ENCODE measurements at regions not wholly inside any gene's neighbourhood (a gene's known extent, or its start where the extent isn't known, plus 50 kb on each side); places are given as distances from the start of the nearest gene placed in this dataset.
"Not testable (repeated sequence)": the region's sequence is repeated elsewhere in the genome, so short reads cannot be mapped to it uniquely, and the experiment has no call there.

DNA sequence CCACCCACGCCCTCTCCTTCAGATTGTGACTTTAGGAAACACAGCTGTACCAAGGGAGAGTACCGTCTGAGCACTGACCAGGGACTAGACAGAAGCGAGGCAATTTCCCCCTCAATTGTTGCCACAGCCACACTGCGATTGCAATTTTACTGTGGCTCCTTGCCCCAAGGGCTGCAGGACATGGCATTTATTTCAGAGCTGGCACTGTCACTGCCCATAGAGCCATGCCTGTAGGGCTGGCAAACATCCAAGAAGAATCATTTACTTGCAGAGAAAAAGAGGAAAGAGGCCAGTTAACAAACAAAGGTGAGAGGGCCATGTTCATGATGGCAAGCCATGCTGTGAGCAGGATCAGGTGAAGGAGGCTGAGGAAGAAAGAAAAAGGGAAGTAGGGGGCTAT lies 129.6 kb downstream of the EMP1 start:
- H3K36me3 ChIP-seq = no peaks in the 10 kb centered on the region
- H3K4me1 ChIP-seq = no peaks in the 10 kb centered on the region
- no peak overlapping the region for H3K4me2 ChIP-seq
- no peaks in the 10 kb centered on the region for H4K20me1 ChIP-seq
- no peak overlapping the region for H3K9ac ChIP-seq
- no peak for TF ChIP-seq Cebpa-rat (IDR thresholded peaks at IDR 0.05)
- no peak overlapping the region for H3K4me3 ChIP-seq
- H3K27ac ChIP-seq = no peak overlapping the region
- H3K9me3 ChIP-seq (replicated peaks in 1 of 11) = no peaks in the 10 kb centered on the region; a peak in 1 of 22 replicates
- H3K27me3 ChIP-seq = no peaks in the 10 kb centered on the region

DNA sequence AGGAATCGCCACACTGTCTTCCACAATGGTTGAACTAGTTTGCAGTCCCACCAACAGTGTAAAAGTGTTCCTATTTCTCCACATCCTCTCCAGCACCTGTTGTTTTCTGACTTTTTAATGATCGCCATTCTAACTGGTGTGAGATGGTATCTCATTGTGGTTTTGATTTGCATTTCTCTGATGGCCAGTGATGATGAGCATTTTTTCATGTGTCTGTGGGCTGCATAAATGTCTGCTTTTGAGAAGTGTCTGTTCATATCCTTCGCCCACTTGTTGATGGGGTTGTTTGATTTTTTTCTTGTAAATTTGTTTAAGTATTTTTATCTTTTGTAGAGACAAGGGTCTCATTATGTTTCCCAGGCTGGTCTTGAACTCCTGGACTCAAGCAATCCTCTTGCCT lies 128.5 kb downstream of the EMP1 start:
- not testable (repeated sequence) for H3K4me3 ChIP-seq; H3K36me3 ChIP-seq; H3K27ac ChIP-seq; H4K20me1 ChIP-seq; H3K9ac ChIP-seq; H3K27me3 ChIP-seq; H3K9me3 ChIP-seq (replicated peaks in 1 of 11); H3K4me1 ChIP-seq; H3K4me2 ChIP-seq

DNA sequence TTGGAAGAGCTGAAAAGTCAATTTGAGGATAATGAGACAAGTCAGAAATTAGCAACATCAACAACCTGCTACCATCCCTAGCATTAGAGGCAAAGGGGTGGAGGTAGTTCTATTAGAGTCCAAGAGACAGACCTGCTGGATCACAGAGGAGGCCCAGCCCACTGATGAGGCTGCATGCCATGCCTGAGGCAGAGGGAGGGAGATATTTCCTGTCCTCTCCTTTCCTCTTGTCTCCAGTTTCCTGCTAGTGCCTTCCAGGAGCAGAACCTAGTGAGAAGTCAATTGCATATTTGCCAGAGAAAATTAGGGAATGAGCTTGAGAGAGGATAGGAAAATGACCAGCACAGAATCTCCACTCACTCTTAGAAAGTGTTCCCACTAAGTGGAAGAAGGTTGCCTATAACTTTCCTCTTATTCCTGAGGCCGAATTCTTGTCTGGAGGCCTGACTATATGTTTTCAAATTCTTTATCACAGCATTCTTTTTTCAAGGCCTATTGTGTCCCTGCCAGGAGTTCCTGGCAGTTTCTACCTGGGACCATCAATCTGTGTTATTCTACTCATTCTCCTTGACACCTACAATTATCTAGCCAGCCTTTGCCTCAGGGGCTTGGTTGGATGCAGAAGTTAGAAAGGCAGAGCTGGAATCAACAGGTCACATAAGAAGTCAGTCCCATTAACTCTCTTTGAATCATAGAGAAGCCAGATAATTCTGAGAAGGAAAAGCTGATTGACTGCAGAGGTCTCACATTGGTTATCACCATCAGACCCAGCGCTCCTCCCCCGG lies 121.9 kb downstream of the EMP1 start:
- Histone ChIP-seq H3K9me3 (replicated peaks in 1 of 11) (peaks cover 19 to 33% (median 27%) of the 10 kb centered on the region in 11 experiments), H4K20me1 (no peaks in the 10 kb centered on the region), H3K4me3 (no peak overlapping the region), H3K4me2 (no peak overlapping the region), H3K27me3 (no peaks in the 10 kb centered on the region), H3K27ac (no peak overlapping the region), H3K36me3 (no peaks in the 10 kb centered on the region), H3K9ac (no peak overlapping the region), H3K4me1 (no peaks in the 10 kb centered on the region)
- no peak for TF ChIP-seq Cebpa-rat (IDR thresholded peaks at IDR 0.05)

DNA sequence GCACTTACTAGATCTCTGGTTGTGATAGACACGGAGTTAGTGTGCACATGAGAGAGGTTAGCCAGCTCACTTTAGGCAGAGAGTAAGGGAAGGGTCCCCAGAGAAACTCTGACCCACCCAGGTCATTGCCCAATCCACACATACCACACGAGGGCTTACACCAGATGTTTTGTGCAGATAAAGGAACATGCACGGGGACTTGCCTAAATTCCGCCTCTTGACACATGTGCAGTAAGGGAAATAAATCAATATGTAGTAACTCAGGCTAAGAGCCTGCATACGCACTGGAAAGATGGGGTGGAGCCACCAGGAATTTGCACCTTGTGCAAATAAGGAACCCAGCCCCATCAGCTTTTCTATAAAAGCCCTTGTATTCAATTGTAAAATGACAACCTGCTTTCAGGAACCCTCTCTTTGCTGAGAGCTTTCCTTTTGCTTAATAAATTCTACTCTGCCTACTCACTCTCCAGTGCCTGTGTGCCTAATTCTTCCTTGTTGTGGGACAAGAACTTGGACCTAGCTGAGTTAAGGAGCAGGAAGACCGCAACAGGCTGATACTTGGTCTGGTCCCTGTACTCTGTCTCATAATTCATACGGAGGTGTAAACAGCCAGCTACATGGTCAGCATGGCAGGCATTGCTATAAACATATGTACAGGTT lies 120.2 kb downstream of the EMP1 start:
- Histone ChIP-seq H3K9ac (no peak overlapping the region), H3K9me3 (replicated peaks in 1 of 11) (peaks cover 19 to 33% (median 27%) of the 10 kb centered on the region in 11 experiments), H3K4me2 (no peak overlapping the region), H3K36me3 (no peaks in the 10 kb centered on the region), H3K4me3 (no peak overlapping the region), H3K27me3 (no peaks in the 10 kb centered on the region), H4K20me1 (no peaks in the 10 kb centered on the region), H3K4me1 (no peaks in the 10 kb centered on the region), H3K27ac (no peak overlapping the region)
- no peak for TF ChIP-seq Cebpa-rat (IDR thresholded peaks at IDR 0.05)

DNA sequence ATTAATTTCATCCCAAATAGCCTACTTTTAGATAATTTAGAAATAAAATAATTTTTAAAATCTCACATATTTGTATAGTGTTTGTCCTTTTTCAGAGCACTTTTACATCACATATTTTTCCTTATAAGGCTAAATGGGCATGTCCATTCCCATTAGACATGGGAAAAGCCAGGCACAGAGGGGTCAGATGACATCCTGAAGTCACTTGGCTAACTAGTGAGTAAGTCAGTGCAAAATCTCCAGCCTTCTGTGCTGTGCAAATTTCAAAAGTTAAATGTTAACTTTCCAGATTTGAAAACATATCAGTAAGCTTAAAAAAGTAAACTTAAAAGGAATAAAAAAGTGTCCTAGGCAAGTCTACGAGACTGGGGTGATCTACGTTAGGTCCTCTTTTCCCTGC lies 117.4 kb downstream of the EMP1 start:
- Histone ChIP-seq H3K4me2 (no peak overlapping the region), H3K27ac (no peak overlapping the region), H3K27me3 (no peaks in the 10 kb centered on the region), H3K9ac (no peak overlapping the region), H3K4me3 (no peak overlapping the region), H3K36me3 (no peaks in the 10 kb centered on the region), H3K9me3 (replicated peaks in 1 of 11) (peaks cover 19 to 33% (median 27%) of the 10 kb centered on the region in 11 experiments), H3K4me1 (peaks cover 9 to 24% (median 19%) of the 10 kb centered on the region in 10 experiments), H4K20me1 (no peaks in the 10 kb centered on the region)
- TF ChIP-seq Cebpa-rat (IDR thresholded peaks at IDR 0.05) = no peak

DNA sequence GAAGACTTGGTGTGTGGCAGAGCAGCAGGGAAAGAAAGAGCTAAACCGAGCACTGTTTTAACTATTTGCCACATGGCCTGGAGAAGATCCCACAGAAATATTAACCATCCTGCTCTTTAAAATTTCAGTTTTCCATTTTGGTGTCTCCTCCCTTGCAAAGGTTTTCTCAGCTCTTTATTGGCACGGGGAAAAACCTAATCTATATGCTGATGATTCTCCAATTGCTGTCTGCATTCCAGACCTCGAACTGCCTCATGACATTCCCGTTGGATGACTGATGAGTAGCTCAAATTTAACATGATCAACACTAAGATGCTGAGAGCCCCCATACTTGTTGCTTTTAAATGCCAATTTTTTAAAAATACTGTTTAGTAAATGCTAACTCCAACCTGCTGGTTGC lies 115.0 kb downstream of the EMP1 start:
- Histone ChIP-seq H3K27ac (no peak overlapping the region), H3K36me3 (no peaks in the 10 kb centered on the region), H3K4me3 (no peak overlapping the region), H4K20me1 (no peaks in the 10 kb centered on the region), H3K9ac (no peak overlapping the region), H3K9me3 (replicated peaks in 1 of 11) (peaks cover 6 to 14% (median 9%) of the 10 kb centered on the region in 11 experiments), H3K27me3 (no peaks in the 10 kb centered on the region), H3K4me2 (no peak overlapping the region), H3K4me1 (peaks cover 10 to 46% (median 40%) of the 10 kb centered on the region in 10 experiments)
- no peak for TF ChIP-seq Cebpa-rat (IDR thresholded peaks at IDR 0.05)

DNA sequence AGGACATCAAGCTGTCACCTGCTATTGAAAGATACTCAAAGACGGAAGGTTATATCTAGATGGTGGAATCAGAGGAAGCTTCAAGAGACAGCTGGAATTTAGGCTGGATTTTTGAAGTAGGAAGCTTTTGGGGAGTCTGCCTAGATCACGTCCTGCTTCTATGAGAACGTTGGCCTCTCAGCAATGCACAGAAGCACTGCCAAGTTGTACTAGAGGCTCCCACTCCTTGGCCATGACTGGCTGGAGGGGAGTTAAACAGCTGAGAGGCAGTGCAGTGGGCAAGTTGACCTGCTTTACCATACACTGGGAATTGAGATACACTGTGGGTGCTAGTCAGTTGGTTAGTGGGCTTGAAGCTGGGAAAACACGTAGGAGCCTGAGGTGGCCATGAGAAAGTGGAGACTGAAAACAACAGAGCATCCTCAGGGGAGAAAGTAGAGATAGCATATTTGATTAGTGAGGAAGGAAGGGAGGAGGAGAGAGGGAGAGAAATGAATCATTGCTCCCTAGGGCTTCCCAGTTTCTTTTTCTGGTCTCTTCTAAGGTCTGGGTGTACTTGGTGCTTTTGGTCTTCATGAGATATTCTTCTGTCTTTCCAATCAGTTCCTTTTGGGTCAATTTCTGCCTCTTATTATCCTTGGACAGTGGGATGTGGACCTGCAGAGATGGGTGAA lies 110.8 kb downstream of the EMP1 start:
- no peak overlapping the region for H3K9ac ChIP-seq
- H4K20me1 ChIP-seq = no peaks in the 10 kb centered on the region
- peaks cover 0 to 8% (median 0%) of the 10 kb centered on the region in 11 experiments; a peak in 2 of 22 replicates for H3K9me3 ChIP-seq (replicated peaks in 1 of 11)
- peaks cover 10 to 46% (median 40%) of the 10 kb centered on the region in 10 experiments for H3K4me1 ChIP-seq
- no peaks in the 10 kb centered on the region for H3K27me3 ChIP-seq
- no peaks in the 10 kb centered on the region for H3K36me3 ChIP-seq
- H3K27ac ChIP-seq = no peak overlapping the region
- H3K4me2 ChIP-seq = peak overlapping the region in 9 of 11 experiments; percentile 4 to 74 (median 66); a peak in 17 of 22 replicates
- TF ChIP-seq Cebpa-rat (IDR thresholded peaks at IDR 0.05) = no peak
- no peak overlapping the region for H3K4me3 ChIP-seq

DNA sequence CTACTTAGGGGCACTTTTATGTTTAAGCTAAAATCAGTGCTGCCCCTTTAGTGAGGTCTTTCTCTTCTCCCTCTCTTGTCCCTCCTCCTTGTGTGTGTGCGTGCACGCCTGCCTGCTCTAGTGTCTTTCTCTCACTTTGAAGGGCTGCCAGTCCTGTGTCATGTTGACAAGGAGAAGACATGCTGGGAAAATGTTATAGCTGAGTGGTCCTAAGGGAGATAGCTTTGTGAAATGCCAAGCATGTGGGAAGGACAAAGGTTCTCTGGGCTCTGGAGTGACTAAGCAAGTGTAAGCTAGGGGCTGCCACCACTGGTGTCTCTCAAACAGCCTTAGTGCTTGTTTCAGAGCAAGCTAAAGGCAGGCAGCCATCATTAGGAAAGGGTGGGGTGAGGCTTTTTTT lies 108.4 kb downstream of the EMP1 start:
- TF ChIP-seq Cebpa-rat (IDR thresholded peaks at IDR 0.05) = no peak
- Histone ChIP-seq H3K27ac (no peak overlapping the region), H4K20me1 (no peaks in the 10 kb centered on the region), H3K9me3 (replicated peaks in 1 of 11) (peaks cover 0 to 8% (median 0%) of the 10 kb centered on the region in 11 experiments; a peak in 3 of 22 replicates), H3K36me3 (no peaks in the 10 kb centered on the region), H3K27me3 (no peaks in the 10 kb centered on the region), H3K9ac (no peak overlapping the region), H3K4me3 (no peak overlapping the region), H3K4me2 (no peak overlapping the region), H3K4me1 (peaks cover 4 to 34% (median 31%) of the 10 kb centered on the region in 10 experiments)

DNA sequence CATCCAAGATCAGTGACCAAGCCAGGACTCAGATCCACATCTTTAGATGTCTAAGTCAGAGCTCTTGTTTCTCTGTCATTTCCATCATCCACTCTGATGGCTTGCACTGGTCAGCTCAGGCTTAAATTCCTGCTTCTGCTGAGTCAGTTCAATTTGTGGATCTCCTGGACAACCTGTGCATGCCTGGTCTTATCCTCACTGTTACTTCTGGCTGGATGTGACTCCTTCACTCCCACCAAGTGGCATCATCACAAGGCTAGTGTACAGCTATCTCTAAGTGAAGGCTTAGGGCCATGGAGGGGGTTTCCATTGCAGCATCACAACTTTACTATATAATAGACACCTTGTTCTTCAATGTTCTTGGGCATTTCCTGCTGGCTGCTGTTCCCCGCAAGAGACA lies 102.9 kb downstream of the EMP1 start:
- H3K4me3 ChIP-seq = no peak overlapping the region
- no peak overlapping the region for H3K9ac ChIP-seq
- H3K27ac ChIP-seq = no peak overlapping the region
- no peak for TF ChIP-seq Cebpa-rat (IDR thresholded peaks at IDR 0.05)
- H3K4me1 ChIP-seq = peaks cover 0 to 11% (median 2%) of the 10 kb centered on the region in 10 experiments; a peak in 8 of 20 replicates
- no peaks in the 10 kb centered on the region for H3K36me3 ChIP-seq
- no peak overlapping the region for H3K4me2 ChIP-seq
- no peaks in the 10 kb centered on the region for H4K20me1 ChIP-seq
- H3K27me3 ChIP-seq = no peaks in the 10 kb centered on the region
- H3K9me3 ChIP-seq (replicated peaks in 1 of 11) = peaks cover 0 to 3% (median 0%) of the 10 kb centered on the region in 11 experiments; a peak in 2 of 22 replicates

Data from BLaER1 treated with 17β-estradiol and CSF1 and Interleukin-3, amounts not matched to agents 10 nM and 100 nM (cell line).